GM12878 (cell line): ENCODE measurements at regions not wholly inside any gene's neighbourhood (a gene's known extent, or its start where the extent isn't known, plus 50 kb on each side); places are given as distances from the start of the nearest gene placed in this dataset.
"Not testable (repeated sequence)": the region's sequence is repeated elsewhere in the genome, so short reads cannot be mapped to it uniquely, and the experiment has no call there.

Source experiments
- ATAC-seq: fragments of 200-7000 bp; cut with Tn5 transposase; 3 replicates; pipeline ENCODE4 v1.9.1; 2020; ENCODE audit warnings: mild to moderate bottlenecking, moderate library complexity
- BruUV-seq: library from RNA; stranded (reverse); fragments of 400-500 nt; replicated peaks from 2 replicates; lab custom pipeline; 2021; lab: Mats Ljungman, UMichigan
- CTCF ChIA-PET: fragments of 300-600 bp; sonication (Branson Sonifier 250); formaldehyde crosslinking; extraction: SDS; loops from one replicate; lab custom pipeline; 2021; ENCODE audit warnings: inconsistent platforms; lab: Yijun Ruan, JAX
- POLR2A ChIA-PET: fragments of 350-600 bp; formaldehyde crosslinking; extraction: SDS; loops from one replicate; lab custom pipeline; 2021; ENCODE audit warnings: inconsistent platforms; lab: Charles Lee
- RAD21 ChIA-PET: fragments of 300-600 bp; sonication (Branson Sonifier 250); formaldehyde crosslinking; loops from one replicate; lab custom pipeline; 2023; ENCODE audit warnings: antibody characterized with exemption; ENCODE audit not compliant: unreplicated experiment; lab: Charles Lee
- SMC1A ChIA-PET: fragments of 300-600 bp; sonication (Branson Sonifier 250); formaldehyde crosslinking; loops from one replicate; lab custom pipeline; 2023; ENCODE audit not compliant: unreplicated experiment, uncharacterized antibody; lab: Charles Lee
- DNase-seq: peaks from one replicate; pipeline ENCODE4 v3.0.0-alpha.2; 2011; ENCODE audit warnings: low read depth, low spot score
- FAIRE-seq: peaks from 3 replicates; lab custom pipeline; 2011; peaks lifted over from hg19 to GRCh38; lab: Jason Lieb, UNC
- H2AFZ ChIP-seq: 2 replicates; pipeline ENCODE4 v1.6.0; 2011; ENCODE audit warnings: low read depth, low read length, control low read depth; ENCODE audit not compliant: control insufficient read depth
- H3K27ac ChIP-seq: 2 replicates; pipeline ENCODE4 v1.5.1; 2011; ENCODE audit warnings: control low read depth; ENCODE audit not compliant: control insufficient read depth, insufficient read depth
- H3K27me3 ChIP-seq, 2 experiments: replicated peaks in 1 of 2; 2 replicates each; pipeline versions ENCODE4 v1.6.0 to v1.6.1; 2011; ENCODE audit warnings: low read length in 1 of 2; ENCODE audit not compliant: control insufficient read depth in 2 of 2, insufficient read depth in 2 of 2
- H3K36me3 ChIP-seq, 2 experiments: 2 replicates each; pipeline ENCODE4 v1.5.1; 2011; ENCODE audit warnings: low read length in 1 of 2; ENCODE audit not compliant: control insufficient read depth in 2 of 2, insufficient read depth in 2 of 2
- H3K4me1 ChIP-seq: 2 replicates; pipeline ENCODE4 v1.6.1; 2011; ENCODE audit warnings: mild to moderate bottlenecking, low read length, moderate library complexity, mixed read lengths; ENCODE audit not compliant: control insufficient read depth, insufficient read depth
- H3K4me2 ChIP-seq: 2 replicates; pipeline ENCODE4 v1.6.0; 2011; ENCODE audit warnings: control low read depth; ENCODE audit not compliant: control insufficient read depth, insufficient read depth
- H3K4me3 ChIP-seq: fragments of 200-600 bp; sonication (generic); 2 replicates; pipeline ENCODE4 v1.5.1; 2016
- H3K79me2 ChIP-seq: 2 replicates; pipeline ENCODE4 v1.6.0; 2011; ENCODE audit warnings: low read length; ENCODE audit not compliant: control insufficient read depth, insufficient read depth
- H3K9ac ChIP-seq: 2 replicates; pipeline ENCODE4 v1.8.0; 2011; ENCODE audit warnings: low read length, control low read depth, mixed read lengths; ENCODE audit not compliant: control insufficient read depth, insufficient read depth
- H3K9me3 ChIP-seq: replicated peaks from 3 replicates; pipeline ENCODE4 v1.5.1; 2011; ENCODE audit warnings: mild to moderate bottlenecking, low read length; ENCODE audit not compliant: control insufficient read depth, insufficient read depth
- H4K20me1 ChIP-seq: 2 replicates; pipeline ENCODE4 v1.6.0; 2011; ENCODE audit not compliant: control insufficient read depth, insufficient read depth
- CTCF ChIP-seq, 3 experiments: IDR thresholded peaks in 2 of 3; conservative IDR thresholded peaks in 1 of 3; 2 replicates each; pipeline ENCODE4 v1.5.1; 2011; ENCODE audit warnings: low read depth in 3 of 3, low read length in 3 of 3, mild to moderate bottlenecking in 3 of 3, control low read depth in 2 of 3, moderate library complexity in 2 of 3, inconsistent platforms in 1 of 3, mixed read lengths in 1 of 3; ENCODE audit not compliant: control insufficient read depth in 2 of 3, insufficient read depth in 1 of 3; ENCODE audit errors: extremely low read depth in 1 of 3
- EGR1 ChIP-seq, 2 experiments: IDR thresholded peaks; 1 replicate in 1 of 2; 2 replicates in 1 of 2; pipeline ENCODE4 v1.6.1; 2011 to 2012; ENCODE audit warnings: low read depth in 2 of 2, low read length in 2 of 2, borderline replicate concordance in 1 of 2, mild to moderate bottlenecking in 1 of 2, moderate library complexity in 1 of 2
- RAD21 ChIP-seq: IDR thresholded peaks from 2 replicates; pipeline ENCODE4 v1.6.1; 2011; ENCODE audit warnings: mild to moderate bottlenecking, low read depth, low read length, moderate library complexity; ENCODE audit not compliant: insufficient read depth
- SMC3 ChIP-seq: IDR thresholded peaks from 2 replicates; pipeline ENCODE4 v1.6.1; 2011; ENCODE audit warnings: low read length, improper control_type of control experiment, borderline replicate concordance
- WGBS: methylation state at CpG from one replicate; pipeline ENCODE4 v1.1.6; 2016; ENCODE audit warnings: low lambda C conversion rate; ENCODE audit not compliant: insufficient replicate concordance, insufficient coverage; ENCODE audit errors: missing lambda C conversion rate; 5-methylcytosine and 5-hydroxymethylcytosine counted together
- in situ Hi-C: fragments of 300-500 bp; cut with MboI; formaldehyde crosslinking; loops from 9 replicates; pipeline ENCODE4 v1.14.3; 2018; ENCODE audit warnings: mixed read lengths
- intact Hi-C: fragments of 100-400 bp; cut with micrococcal nuclease; formaldehyde crosslinking; loops from one replicate; pipeline ENCODE4 v1.14.2; 2022; ENCODE audit not compliant: unreplicated experiment

- H3K36me3 ChIP-seq, H2AFZ ChIP-seq, CTCF ChIA-PET, SMC1A ChIA-PET, H3K27ac ChIP-seq, H3K9me3 ChIP-seq, H3K4me3 ChIP-seq, H3K4me2 ChIP-seq, H3K4me1 ChIP-seq, H4K20me1 ChIP-seq, H3K79me2 ChIP-seq, FAIRE-seq, H3K27me3 ChIP-seq, BruUV-seq, H3K9ac ChIP-seq, in situ Hi-C loops: not testable (repeated sequence)
- peak; percentile 8 for DNase-seq
- TF ChIP-seq EGR1 (IDR thresholded peaks at IDR 0.05; ENCODE audit: borderline replicate concordance in 1 of 2, low read depth in 2 of 2, low read length in 2 of 2) (peak in 1 of 2 experiments; percentile 55; a peak in 1 of 3 replicates), RAD21 (peak; percentile 61), SMC3 (peak; percentile 6; the same call in 1 of the 2 replicates), CTCF (IDR thresholded peaks at IDR 0.05 in 2 of 3, conservative IDR thresholded peaks at IDR 0.05 in 1 of 3; ENCODE audit: control insufficient read depth in 2 of 3, extremely low read depth in 1 of 3, insufficient read depth in 1 of 3, low read depth in 3 of 3, low read length in 3 of 3) (peak; percentile 24 to 38 (median 35); a peak in 4 of 6 replicates)
- ChIA-PET POLR2A (interaction anchor here (0.6 kb wide), 1 partner anchor 57 kb away, joined by 11 read pairs; no protein-coding TSS in a partner anchor), RAD21 (interaction anchor here (0.7 kb wide), 1 partner anchor 110 kb away, joined by 3 read pairs; no protein-coding TSS in a partner anchor)
- intact Hi-C loops, result loop anchor here (10.0 kb wide), 2 partner anchors 71 to 131 kb away; partner anchors contain the start of gene RUBCNL
- peak; percentile 100 for ATAC-seq
- WGBS, result 23% methylated on average over 4 of the region's 4 CpGs
Measured at GRCh38 chr13:46455924-46456323, 68.9 kb upstream of the RUBCNL start.

DNA sequence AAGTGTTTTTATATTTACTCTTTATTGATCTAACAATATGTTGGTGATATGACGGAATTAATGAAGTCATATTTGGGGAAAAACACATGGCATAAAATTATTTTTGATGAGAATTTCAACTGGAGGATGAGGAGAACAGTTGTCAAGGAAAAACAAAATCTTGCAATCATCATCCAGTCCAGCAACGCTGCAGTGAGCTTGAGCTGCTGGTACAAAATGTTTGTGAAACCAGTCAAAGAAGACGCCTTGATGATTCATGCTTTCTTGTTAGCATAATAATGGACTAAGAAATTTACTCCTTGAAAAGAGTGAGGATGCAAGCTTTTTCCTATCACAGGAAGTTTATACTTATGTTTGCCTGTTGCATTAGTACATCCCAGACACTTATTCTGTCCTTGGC, 64.1 kb upstream of the RUBCNL start:
- H2AFZ ChIP-seq, H3K4me1 ChIP-seq, H3K9me3 ChIP-seq, H3K9ac ChIP-seq, SMC1A ChIA-PET, H3K27me3 ChIP-seq, FAIRE-seq, H3K4me2 ChIP-seq, POLR2A ChIA-PET, H4K20me1 ChIP-seq, H3K27ac ChIP-seq, H3K36me3 ChIP-seq, H3K4me3 ChIP-seq, H3K79me2 ChIP-seq, RAD21 ChIA-PET, BruUV-seq, in situ Hi-C loops, ATAC-seq, DNase-seq: not testable (repeated sequence)
- WGBS, result 31% methylated on average over 3 of the region's 3 CpGs
- CTCF ChIA-PET, result interaction anchor here (0.6 kb wide), 1 partner anchor 130 kb away, joined by 3 read pairs; no protein-coding TSS in a partner anchor
- intact Hi-C loops, result loop anchor here (10.0 kb wide), 2 partner anchors 66 to 126 kb away; partner anchors contain the start of gene RUBCNL
